Activated effector memory CD4-positive, alpha-beta T cell treated with Interleukin-2 at 50 U/mL for 16 hours (primary cell): ENCODE measurements at regions not wholly inside any gene's neighbourhood (a gene's known extent, or its start where the extent isn't known, plus 50 kb on each side); places are given as distances from the start of the nearest gene placed in this dataset.

ENCODE experiments used
- DNase-seq: peaks from one replicate; pipeline ENCODE4 v3.0.0-alpha.2; 2020

GRCh38 chr2:37870829-37871228, 54.3 kb upstream of the RMDN2 start:
- no peak for DNase-seq

- DNase-seq: no peak
Observed at GRCh38 chr2:37871456-37872191, 53.5 kb upstream of the RMDN2 start.

- DNase-seq: no peak
Observed at GRCh38 chr2:37872192-37872750, 52.8 kb upstream of the RMDN2 start.

- DNase-seq: no peak
Observed at GRCh38 chr2:37873229-37873628, 51.9 kb upstream of the RMDN2 start.

GRCh38 chr2:37873749-37874330, 51.2 kb upstream of the RMDN2 start:
- DNase-seq: no peak

- no peak for DNase-seq
Observed at GRCh38 chr2:37874470-37874869, 50.6 kb upstream of the RMDN2 start.
